ENCODE measurements at regions not wholly inside any gene's neighbourhood (a gene's known extent, or its start where the extent isn't known, plus 50 kb on each side); places are given as distances from the start of the nearest gene placed in this dataset.

GRCh38 chr13:86585835-86586234 is 786.6 kb upstream of the SLITRK6 start:
- H3K4me1 ChIP-seq (ENCODE audit: control insufficient read depth, insufficient read depth, low read length), result no peaks in the 10 kb centered on the region
- H3K4me3 ChIP-seq (ENCODE audit: low read depth in 2 of 2, low read length in 2 of 2), result no peak overlapping the region
- no peak for DNase-seq (ENCODE audit: low read depth, low spot score)
- in situ Hi-C loops (cut with HindIII; ENCODE audit: low pct_unique_long_range_greater_than_20kb, low sequenced_read_pairs) (no loop called here), intact Hi-C loops (cut with micrococcal nuclease; ENCODE audit: unreplicated experiment) (no loop called here)
- H3K27ac ChIP-seq (ENCODE audit: low read length), result no peak overlapping the region
- CTCF ChIA-PET, result no interaction called here
- H3K9me3 ChIP-seq (ENCODE audit: control insufficient read depth, insufficient read depth, low read depth, low read length), result no peaks in the 10 kb centered on the region
- POLR2A ChIA-PET, result no interaction called here
- TF ChIP-seq TCF7L2 (IDR thresholded peaks at IDR 0.05; ENCODE audit: low read depth, low read length), result no peak
- TF ChIP-seq SIN3A (IDR thresholded peaks at IDR 0.05; ENCODE audit: borderline replicate concordance, insufficient read depth, low read depth, low read length), result no peak
- TF ChIP-seq POLR2AphosphoS5 (IDR thresholded peaks at IDR 0.05; ENCODE audit: low read depth, low read length), result no peak
- TF ChIP-seq, protein P1, sequence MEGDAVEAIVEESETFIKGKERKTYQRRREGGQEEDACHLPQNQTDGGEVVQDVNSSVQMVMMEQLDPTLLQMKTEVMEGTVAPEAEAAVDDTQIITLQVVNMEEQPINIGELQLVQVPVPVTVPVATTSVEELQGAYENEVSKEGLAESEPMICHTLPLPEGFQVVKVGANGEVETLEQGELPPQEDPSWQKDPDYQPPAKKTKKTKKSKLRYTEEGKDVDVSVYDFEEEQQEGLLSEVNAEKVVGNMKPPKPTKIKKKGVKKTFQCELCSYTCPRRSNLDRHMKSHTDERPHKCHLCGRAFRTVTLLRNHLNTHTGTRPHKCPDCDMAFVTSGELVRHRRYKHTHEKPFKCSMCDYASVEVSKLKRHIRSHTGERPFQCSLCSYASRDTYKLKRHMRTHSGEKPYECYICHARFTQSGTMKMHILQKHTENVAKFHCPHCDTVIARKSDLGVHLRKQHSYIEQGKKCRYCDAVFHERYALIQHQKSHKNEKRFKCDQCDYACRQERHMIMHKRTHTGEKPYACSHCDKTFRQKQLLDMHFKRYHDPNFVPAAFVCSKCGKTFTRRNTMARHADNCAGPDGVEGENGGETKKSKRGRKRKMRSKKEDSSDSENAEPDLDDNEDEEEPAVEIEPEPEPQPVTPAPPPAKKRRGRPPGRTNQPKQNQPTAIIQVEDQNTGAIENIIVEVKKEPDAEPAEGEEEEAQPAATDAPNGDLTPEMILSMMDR (IDR thresholded peaks at IDR 0.05), result no peak
- no peak for TF ChIP-seq REST (IDR thresholded peaks at IDR 0.05; ENCODE audit: insufficient read depth in 1 of 2, low read depth in 2 of 2, low read length in 1 of 2)
- no peaks in the 10 kb centered on the region for H3K27me3 ChIP-seq (ENCODE audit: control insufficient read depth, insufficient read depth, low read length)
- ATAC-seq, result no peak
- no peaks in the 10 kb centered on the region for H3K36me3 ChIP-seq (ENCODE audit: control insufficient read depth, insufficient read depth, low read length)
- BruUV-seq (replicated peaks), result no TSS peak

GRCh38 chr13:86591862-86592261 is 792.6 kb upstream of the SLITRK6 start:
- TF ChIP-seq TCF7L2 (IDR thresholded peaks at IDR 0.05; ENCODE audit: low read depth, low read length), result no peak
- TF ChIP-seq POLR2AphosphoS5 (IDR thresholded peaks at IDR 0.05; ENCODE audit: low read depth, low read length), result no peak
- H3K4me1 ChIP-seq (ENCODE audit: control insufficient read depth, insufficient read depth, low read length), result no peaks in the 10 kb centered on the region
- H3K9me3 ChIP-seq (ENCODE audit: control insufficient read depth, insufficient read depth, low read depth, low read length), result no peaks in the 10 kb centered on the region
- DNase-seq (ENCODE audit: low read depth, low spot score), result no peak
- no TSS peak for BruUV-seq (replicated peaks)
- POLR2A ChIA-PET, result no interaction called here
- in situ Hi-C loops (cut with HindIII; ENCODE audit: low pct_unique_long_range_greater_than_20kb, low sequenced_read_pairs) (no loop called here), intact Hi-C loops (cut with micrococcal nuclease; ENCODE audit: unreplicated experiment) (no loop called here)
- no peak for ATAC-seq
- no peak overlapping the region for H3K4me3 ChIP-seq (ENCODE audit: low read depth in 2 of 2, low read length in 2 of 2)
- no peak overlapping the region for H3K27ac ChIP-seq (ENCODE audit: low read length)
- H3K36me3 ChIP-seq (ENCODE audit: control insufficient read depth, insufficient read depth, low read length), result no peaks in the 10 kb centered on the region
- no peaks in the 10 kb centered on the region for H3K27me3 ChIP-seq (ENCODE audit: control insufficient read depth, insufficient read depth, low read length)
- CTCF ChIA-PET, result no interaction called here

GRCh38 chr13:86601351-86601750 is 802.1 kb upstream of the SLITRK6 start:
- peak; percentile 17 for DNase-seq (ENCODE audit: low read depth, low spot score)
- CTCF ChIA-PET, result no interaction called here
- no peak for ATAC-seq
- intact Hi-C loops (cut with micrococcal nuclease; ENCODE audit: unreplicated experiment), result no loop called here
- Histone ChIP-seq H3K27me3 (ENCODE audit: control insufficient read depth, insufficient read depth, low read length) (no peaks in the 10 kb centered on the region), H3K4me3 (ENCODE audit: low read depth in 2 of 2, low read length in 2 of 2) (no peak overlapping the region), H3K4me1 (ENCODE audit: control insufficient read depth, insufficient read depth, low read length) (peaks cover 3% of the 10 kb centered on the region), H3K27ac (ENCODE audit: low read length) (no peak overlapping the region), H3K36me3 (ENCODE audit: control insufficient read depth, insufficient read depth, low read length) (no peaks in the 10 kb centered on the region), H3K9me3 (ENCODE audit: control insufficient read depth, insufficient read depth, low read depth, low read length) (no peaks in the 10 kb centered on the region)
- POLR2A ChIA-PET, result no interaction called here
- no peak for TF ChIP-seq POLR2AphosphoS5 (IDR thresholded peaks at IDR 0.05; ENCODE audit: low read depth, low read length)
- TF ChIP-seq SIN3A (IDR thresholded peaks at IDR 0.05; ENCODE audit: borderline replicate concordance, insufficient read depth, low read depth, low read length), result no peak
- no peak for TF ChIP-seq REST (IDR thresholded peaks at IDR 0.05; ENCODE audit: insufficient read depth in 1 of 2, low read depth in 2 of 2, low read length in 1 of 2)
- no peak for TF ChIP-seq TCF7L2 (IDR thresholded peaks at IDR 0.05; ENCODE audit: low read depth, low read length)
- TF ChIP-seq, protein P1 (IDR thresholded peaks at IDR 0.05), result no peak
- in situ Hi-C loops (cut with HindIII; ENCODE audit: low pct_unique_long_range_greater_than_20kb, low sequenced_read_pairs), result no loop called here
- no TSS peak for BruUV-seq (replicated peaks)
